IPS DF 4.7 (cell line): ENCODE measurements at regions not wholly inside any gene's neighbourhood (a gene's known extent, or its start where the extent isn't known, plus 50 kb on each side); places are given as distances from the start of the nearest gene placed in this dataset.
A peak's percentile ranks its signal among the peaks of the same experiment; 100 is the strongest.
"Not testable (repeated sequence)": the region's sequence is repeated elsewhere in the genome, so short reads cannot be mapped to it uniquely, and the experiment has no call there.

Experiments used
- DNase-seq: peaks from one replicate; pipeline ENCODE4 v3.0.0-alpha.2; 2013; ENCODE audit warnings: low spot score; ENCODE audit errors: extremely low read depth

DNA sequence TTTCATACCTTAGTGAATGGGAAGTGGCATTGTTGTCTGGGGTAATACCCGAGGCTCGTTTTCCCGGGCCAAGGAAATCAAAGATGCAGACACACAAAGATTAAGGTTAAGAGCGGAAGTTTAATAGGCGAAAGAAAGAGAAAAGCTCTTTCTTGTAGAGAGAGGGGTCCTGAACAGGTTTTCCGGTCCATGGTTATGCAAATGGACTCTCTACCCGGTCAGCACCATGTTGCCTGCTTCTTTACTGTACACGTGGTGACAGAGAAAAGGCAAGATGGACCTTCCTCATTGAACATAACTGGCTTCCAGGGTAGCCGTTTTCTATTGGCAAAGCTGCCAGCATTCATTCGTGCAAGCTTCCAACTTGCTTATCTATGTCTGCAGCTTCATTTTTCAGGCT is 2063.5 kb downstream of the SUCLG1 start:
- peak; percentile 7 for DNase-seq

DNA sequence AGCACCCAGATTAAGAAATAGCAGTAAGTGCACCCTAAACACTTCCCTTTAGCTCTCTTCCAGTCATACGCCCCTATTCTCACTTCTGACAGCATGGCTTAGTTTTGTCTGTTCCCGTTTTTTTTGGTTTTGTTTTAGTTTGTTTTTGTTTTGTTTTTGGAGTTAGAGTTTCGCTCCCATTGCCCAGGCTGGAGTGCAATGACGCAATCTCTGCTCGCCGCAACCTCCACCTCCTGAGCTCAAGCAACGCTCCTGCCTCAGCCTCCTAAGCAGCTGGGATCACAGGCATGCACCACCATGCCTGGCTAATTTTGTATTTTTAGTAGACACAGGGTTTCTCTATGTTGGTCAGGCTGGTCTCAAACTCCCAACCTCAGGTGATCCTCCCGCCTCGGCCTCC is 2067.7 kb downstream of the SUCLG1 start:
- no peak for DNase-seq

DNA sequence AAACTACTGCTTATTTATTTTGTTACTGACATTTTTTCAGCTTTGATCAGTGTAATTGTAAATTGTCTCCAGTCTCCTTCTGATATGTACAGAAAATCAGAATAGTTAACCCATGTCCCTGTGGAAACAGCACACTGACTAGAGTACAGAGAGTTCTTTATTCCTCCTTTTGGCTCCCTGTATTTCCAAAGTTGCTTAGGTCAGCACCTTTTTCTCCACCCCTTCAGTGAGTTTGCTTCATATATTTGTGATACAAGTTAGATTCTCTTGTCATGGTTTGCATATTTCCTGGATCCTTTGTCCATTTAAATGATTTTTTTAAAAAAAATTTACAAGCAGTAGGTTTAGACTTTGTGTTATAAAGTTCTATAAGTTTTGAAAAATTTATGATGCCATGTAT is 2051.1 kb upstream of the LRRTM1 start:
- no peak for DNase-seq

DNA sequence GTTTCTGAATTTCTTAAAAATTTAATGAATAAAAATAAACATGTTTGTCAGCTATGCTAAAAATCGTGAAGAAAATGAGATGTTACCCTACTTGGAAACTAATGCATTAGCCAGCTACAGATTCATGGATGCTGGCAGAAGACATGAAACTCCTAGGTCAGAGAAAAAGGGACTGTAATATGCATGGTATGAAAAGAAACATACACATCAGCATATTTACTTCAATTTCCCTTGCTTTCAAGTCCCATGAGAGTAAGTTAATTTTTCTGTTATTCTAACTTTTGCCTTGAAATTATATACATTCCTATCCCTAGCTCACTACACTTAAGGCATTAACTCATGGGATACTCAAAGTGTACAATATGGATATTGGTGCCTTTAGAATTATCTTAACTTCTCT is 2041.4 kb upstream of the LRRTM1 start:
- DNase-seq: no peak

DNA sequence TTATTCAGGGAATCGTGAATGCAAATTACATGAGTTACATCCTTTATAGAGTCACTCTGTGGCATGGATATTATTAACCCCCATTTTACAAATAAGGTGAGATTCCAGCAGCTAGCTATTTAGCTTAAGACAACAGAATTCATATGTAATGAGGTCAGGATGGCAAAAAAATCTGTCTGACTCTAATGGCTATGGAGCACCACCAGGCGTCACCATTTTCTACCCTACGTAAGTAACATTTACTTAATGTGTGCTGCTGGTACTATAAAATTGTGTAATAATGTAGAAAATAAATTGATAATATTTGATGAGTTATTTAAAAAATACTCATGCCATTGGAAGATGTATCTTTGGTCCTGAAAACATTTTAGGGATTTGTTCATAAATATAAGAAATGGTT is 2040.1 kb upstream of the LRRTM1 start:
- DNase-seq: peak; percentile 28

DNA sequence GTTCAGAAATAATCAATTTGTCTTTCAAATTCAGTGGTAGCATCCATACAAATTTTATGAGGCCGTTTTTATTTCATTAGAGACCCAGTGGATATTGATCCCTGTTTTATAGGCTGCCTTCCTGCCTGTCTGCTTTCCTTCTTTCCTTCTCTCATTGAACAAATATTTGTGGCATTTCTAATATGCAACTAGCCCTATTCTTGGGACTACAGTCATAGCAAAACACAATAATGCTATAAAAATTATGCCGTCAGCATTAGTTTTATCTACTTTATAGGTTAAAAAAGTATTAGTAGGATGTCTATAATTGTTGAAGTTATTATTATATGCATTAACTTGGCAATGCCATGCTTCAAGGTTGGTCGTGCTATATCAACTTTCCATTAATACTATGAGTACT is 2037.8 kb upstream of the LRRTM1 start:
- DNase-seq: no peak

DNA sequence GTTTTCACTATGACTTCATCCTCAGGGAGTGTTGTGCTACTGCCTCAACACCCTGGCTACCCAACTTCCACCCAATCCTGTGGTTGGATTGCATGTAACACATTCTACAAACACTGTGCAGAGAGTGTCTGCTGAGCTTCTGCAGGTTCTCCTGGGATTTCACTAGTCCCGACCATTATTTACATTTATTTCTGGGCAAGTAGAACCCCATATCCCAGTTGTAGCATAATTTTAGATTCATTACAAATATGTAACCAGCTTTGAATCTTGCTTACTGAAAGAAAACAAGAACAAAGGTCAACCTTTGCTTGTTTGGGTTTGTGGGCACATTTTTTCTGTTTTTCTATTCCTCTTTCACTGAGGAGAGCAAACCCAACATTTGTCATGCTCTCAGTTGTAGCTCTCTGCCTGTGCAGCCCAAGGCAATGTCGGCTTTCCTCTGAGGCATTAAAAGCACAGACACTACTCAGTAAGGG is 2036.1 kb upstream of the LRRTM1 start:
- no peak for DNase-seq

DNA sequence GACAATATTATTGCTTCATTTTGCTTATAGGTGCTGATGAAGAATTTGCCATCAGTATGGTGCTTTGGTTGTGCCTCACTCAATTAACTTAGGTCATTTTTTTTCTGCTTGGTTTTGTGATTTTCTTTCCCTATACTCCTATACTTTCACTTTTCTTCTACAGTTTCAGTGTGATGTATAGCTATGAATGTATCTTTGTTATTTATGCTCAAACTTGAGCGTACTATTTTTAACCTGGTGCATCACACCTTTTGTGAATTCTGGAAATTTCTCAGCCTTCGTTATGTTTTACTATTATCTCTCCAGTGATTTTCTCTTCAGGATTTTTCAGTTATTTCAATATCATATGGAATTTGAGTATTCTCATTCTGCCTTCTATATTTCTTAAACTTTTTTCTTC is 2035.3 kb upstream of the LRRTM1 start:
- no peak for DNase-seq

DNA sequence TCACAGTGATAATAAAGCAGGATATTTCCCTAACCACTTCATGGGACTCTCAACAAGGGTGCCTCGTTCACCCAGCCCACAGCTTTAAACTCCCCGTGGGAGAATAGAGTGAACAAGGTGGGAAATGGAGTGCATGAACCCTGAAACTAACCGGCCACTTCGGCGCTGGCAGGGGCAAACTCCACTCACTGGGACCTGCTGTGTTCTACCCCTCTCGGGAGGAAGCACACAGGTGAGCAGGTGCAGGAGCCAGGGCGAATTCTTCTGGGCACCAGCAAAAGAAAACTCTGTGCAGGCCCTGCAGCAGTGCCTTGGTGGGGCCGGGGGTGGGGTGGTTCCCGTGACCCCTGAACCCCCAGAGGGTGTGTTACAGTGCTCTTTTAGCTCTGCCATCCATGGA is 2029.1 kb upstream of the LRRTM1 start:
- DNase-seq: no peak

DNA sequence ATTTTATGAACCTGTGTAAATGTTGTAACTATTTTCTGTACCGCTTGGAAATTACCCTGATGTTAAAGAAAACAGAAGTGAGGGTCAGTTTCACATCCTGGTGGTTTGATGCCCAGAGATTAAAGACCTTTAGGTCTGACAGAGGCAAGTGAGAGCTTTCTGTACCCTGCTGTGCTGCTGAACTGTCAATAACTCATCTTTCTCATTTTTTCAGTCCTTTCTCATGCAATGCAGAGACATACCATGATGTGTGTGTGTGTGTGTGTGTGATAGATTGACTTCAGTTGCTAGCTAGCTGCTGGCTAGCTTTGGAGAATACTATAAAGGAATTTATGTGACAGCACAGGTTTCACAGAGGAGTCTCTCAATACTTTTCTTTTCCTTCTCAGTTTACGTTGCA is 2025.6 kb upstream of the LRRTM1 start:
- DNase-seq: no peak

DNA sequence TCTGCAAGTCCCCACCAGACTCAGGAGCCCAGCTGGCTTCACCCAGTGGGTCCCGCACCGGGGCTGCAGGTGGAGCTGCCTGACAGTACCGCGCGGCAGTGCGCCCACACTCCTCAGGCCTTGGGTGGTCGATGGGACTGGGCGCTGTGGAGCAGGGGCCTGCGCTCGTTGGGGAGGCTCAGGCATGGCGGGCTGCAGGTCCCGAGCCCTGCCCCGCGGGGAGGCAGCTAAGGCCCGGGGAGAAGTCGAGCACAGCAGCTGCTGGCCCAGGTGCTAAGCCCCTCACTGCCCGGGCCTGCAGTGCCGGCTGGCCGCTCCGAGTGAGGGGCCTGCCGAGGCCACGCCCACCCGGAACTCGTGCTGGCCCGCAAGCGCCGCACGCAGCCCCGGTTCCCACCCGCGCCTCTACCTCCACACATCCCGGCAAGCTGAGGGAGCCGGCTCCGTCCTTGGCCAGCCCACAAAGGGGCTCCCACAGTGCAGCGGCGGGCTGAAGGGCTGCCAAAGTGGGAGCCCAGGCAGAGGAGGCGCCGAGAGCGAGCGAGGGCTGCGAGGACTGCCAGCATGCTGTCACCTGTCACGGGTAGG is 2021.7 kb upstream of the LRRTM1 start:
- DNase-seq: not testable (repeated sequence)

DNA sequence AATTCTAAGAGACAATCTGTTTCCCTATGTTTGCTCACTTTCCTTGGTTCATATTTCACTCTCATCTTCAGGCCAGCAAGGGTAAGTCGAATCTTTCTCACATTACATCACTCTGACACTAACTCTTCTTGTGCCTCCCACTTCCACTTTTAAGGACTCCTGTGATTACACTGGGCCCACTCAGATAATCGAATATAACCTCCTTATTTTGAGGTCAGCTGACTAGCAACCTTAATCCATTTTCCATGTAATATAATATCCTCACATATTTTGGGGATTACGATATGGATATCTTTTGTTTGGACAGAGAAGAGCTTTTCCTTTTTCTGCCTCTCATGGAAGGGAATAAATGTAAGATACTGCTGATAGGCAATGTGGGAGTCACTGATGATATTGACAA is 2015.7 kb upstream of the LRRTM1 start:
- DNase-seq: no peak

DNA sequence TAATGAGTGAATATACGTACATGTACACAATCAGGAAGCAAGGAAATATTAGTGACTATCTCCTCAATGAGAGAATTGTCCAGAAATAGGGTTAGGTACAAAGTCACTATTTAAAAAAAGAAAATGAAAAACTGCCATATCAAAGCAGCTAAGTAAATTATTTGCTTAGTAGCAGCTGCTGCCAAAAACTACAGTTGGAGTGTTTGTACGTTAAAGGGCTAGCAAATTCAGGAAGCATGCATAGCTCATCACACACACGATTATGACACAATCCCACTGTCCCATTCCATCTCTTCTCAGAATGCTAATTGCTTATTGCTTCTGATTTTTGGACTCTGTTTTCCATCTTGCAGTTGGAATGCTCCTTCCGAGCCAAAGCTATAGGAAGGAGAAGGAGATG is 2012.5 kb upstream of the LRRTM1 start:
- no peak for DNase-seq

DNA sequence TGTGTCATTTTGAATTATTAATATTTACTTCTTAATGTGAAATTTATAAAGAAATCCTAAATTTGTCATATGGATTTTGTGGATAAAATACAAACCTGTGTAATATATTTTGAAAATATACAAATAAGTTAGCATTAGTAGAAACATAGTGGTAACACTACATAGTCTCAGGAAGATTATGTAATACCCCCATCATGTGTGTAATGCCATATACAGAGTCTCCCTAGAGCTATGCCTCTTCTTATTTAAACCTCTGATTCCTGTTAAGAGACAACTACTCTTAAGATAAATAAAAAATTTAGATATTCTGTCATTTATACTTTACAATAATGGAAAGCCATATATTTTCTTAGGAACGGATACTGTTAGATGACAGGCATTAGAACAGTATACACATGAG is 2012.0 kb upstream of the LRRTM1 start:
- no peak for DNase-seq

DNA sequence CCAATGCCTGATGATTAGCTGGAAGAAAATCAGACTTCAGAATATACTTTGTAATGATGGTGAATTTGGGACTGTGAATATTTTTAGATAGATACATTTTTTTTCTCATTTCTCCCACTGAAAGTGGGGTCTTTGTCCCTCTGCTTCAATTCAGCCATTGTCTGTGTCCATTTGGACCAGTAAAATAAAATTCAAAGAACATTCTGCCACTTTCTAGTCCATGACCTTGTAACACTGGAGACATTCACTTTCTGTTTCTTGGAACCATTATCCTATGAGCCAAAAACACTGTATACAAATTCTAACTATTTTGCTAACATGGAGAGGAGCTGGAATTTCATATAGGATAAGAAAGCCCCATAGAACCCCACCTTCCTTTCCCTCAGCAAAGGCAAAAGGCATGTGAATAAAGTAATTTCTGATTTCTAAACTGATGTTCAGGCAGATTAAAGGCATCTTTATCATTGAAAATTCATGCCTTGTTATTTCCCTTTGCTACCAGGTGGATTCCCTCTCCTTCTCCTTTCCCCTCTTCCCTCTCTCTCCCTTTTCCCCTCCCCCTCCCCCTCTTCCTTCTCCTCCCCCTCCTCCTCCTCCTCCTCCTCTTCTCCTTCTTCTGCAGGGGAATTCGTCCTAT is 2010.4 kb upstream of the LRRTM1 start:
- DNase-seq: no peak

DNA sequence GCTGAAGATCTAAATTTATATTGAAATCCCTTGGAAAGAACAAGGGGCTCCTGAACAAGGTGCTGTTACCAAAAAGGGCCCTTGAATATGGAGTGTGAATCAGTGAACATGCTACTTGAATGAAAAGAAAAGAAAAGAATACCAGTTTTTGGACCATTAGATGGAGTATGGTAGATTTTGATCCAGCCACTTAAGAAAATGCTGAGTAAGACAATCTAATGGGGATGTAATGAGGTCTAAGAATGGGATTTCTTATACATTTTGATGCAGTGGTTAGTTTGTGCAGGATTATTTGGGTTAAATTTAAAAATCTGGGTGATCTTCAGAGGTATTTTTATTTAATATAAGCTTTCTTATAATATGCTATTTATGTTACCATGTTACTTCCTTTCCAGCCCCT is 2003.0 kb upstream of the LRRTM1 start:
- no peak for DNase-seq

DNA sequence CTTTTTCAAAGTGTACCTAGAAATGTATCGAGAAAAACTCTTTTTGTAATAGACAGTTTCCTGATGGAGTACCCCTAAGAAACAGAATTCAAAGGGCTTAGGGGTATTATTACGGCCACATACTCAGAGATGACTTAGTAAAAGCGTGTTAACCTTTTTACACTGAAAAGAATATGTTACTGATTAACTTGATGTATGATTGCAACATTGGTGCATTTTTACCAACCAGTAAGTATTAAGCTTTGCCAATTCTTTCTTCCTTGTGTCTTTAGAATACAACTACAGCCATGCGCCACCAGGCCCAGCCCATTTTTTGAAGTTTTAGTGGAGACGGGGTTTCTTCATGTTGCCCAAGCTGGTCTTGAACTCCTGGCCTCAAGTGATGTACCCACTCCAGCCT is 1997.0 kb upstream of the LRRTM1 start:
- DNase-seq: no peak

DNA sequence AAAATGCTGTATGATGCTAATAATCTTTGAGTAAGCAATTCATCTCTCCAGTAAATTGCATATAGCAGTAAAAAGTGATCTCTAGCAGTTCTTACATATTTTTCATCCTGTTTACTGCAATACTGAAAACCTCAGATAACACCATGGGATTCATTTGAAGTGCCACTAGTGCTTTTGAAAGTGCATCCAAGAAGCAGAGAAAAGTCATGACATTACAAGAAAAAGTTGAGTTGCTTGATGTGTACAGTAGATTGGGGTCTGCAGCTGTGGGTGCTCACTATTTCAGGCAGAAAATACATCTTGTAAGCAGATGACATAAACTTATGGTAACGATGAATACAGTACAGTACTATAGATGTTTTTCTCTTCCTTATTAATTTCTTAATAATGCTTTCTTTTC is 1984.9 kb upstream of the LRRTM1 start:
- DNase-seq: no peak

DNA sequence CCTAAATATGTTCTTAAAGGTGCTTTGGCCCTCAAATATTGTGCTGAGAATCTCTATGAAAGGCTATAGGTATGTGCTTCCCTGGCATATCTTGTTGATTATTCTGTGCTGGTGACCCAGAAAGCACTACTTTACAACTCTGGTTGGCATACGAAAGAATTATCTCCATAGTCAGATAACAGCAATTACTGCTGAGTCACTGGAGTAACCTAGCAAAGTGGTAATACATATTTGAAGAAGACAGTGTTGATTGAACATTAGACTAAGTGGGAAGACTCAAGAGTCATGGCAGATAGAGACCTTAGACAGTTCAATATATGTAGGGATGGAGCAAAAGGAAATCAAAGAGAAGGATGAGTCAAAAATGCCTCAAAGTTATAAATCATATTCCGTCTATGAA is 1978.5 kb upstream of the LRRTM1 start:
- DNase-seq: no peak

DNA sequence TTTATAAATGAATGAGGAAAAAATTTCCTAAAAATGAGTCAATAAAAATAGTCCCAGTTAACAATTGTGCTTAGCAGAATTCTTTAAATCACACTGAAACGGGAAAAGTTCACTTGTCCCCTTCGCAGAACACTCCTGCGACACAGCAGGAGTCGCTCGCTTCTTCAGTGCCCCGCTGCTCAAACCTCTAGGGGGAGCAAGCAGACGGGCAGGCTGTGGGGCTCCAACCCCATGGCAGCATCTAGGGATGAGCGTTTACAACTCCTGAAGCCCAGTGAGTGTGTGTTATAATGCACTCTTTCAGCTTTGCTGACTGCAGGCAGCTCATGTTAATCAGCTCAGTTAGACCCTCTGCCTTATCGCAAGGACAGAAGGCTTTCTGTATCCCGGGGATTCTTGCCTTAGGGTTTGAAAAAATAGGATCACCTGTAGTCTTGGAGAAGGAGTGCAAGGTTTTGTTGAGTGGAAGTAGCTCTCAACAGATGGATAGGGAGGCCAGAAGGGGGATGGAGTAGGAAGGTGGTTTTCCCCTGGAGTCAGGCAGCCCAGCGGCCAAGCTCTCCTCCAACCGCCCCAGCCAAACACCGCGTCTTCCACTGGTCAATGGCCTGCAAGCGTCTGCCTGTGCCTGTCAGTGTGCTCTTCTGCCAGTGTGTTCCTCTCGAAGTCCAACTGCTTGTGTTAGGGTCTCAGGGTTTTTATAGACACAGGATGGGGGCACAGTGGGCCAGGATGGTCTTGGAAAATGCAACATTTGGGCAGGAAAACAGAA is 1977.7 kb upstream of the LRRTM1 start:
- DNase-seq: peak; percentile 22

DNA sequence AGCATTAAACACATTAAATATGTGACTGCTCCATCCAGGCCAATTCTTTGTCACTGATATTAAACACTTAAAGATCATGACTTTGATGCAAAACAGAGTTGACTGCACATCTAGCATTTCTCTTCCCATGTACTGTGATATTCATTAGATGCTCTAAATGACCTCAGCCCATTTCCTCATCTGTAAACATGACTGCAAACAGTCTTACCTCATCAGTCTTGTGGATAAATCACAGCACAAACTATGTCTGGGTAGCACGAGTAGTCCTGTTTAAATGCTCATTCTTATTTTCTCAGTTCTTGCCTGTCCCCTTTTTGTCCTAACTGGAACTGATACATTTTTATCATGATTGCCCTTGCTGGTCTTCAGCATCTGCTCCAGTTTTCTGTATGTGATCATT is 1974.8 kb upstream of the LRRTM1 start:
- no peak for DNase-seq

DNA sequence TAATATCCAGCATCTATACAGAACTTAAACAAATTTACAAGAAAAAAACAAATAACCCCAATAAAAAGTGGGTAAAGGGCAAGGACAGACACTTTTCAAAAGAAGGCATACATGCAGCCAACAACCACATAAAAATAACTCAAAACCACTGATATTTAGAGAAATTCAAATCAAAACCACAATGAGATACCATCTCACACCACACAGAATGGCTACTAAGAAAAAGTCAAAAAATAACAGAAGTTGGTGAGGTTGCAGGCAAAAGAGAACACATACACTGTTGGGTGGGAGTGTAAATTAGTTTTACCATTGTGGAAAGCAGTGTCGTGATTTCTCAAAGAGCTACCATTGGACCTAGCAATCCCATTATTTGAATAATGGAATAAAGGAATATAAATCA is 1973.9 kb upstream of the LRRTM1 start:
- DNase-seq: no peak

DNA sequence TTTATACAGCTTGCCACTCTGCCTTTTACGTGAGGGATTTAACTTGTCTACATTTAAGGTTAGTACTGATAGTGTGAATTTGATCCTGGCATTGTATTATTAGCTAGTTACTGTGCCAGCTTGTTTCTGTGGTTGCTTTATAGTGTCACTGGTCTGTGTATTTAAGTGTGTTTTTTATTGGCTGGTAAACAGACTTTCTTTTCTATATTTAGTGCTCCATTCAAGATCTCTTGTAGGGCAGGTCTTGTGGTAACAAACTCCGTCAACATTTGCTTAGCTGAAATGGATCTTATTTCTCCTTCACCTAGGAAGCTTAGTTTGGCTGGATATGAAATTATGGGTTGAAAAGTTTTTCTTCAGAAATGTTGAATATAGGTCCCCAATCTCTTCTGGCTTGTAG is 1971.0 kb upstream of the LRRTM1 start:
- no peak for DNase-seq
